GM06990 (cell line): ENCODE measurements at regions not wholly inside any gene's neighbourhood (a gene's known extent, or its start where the extent isn't known, plus 50 kb on each side); places are given as distances from the start of the nearest gene placed in this dataset.

Source experiments
- DNase-seq: peaks from one replicate; pipeline ENCODE4 v3.0.0-alpha.2; 2011; ENCODE audit not compliant: insufficient read length; ENCODE audit errors: extremely low read depth
- H3K27me3 ChIP-seq: replicated peaks from 2 replicates; pipeline ENCODE4 v1.6.0; 2011; ENCODE audit warnings: low read length; ENCODE audit not compliant: control insufficient read depth, insufficient read depth
- H3K36me3 ChIP-seq: 2 replicates; pipeline ENCODE4 v1.5.1; 2011; ENCODE audit warnings: low read length; ENCODE audit not compliant: control insufficient read depth, insufficient read depth
- H3K4me3 ChIP-seq: replicated peaks from 2 replicates; pipeline ENCODE4 v1.5.1; 2011; ENCODE audit warnings: low read depth, mild to moderate bottlenecking, control low read depth, low read length
- TF ChIP-seq, protein P1 (sequence below): IDR thresholded peaks from 2 replicates; pipeline ENCODE4 v1.5.1; 2011; ENCODE audit warnings: low read length, control low read depth, mild to moderate bottlenecking, inconsistent platforms; ENCODE audit not compliant: insufficient read depth, poor library complexity, severe bottlenecking

DNA sequence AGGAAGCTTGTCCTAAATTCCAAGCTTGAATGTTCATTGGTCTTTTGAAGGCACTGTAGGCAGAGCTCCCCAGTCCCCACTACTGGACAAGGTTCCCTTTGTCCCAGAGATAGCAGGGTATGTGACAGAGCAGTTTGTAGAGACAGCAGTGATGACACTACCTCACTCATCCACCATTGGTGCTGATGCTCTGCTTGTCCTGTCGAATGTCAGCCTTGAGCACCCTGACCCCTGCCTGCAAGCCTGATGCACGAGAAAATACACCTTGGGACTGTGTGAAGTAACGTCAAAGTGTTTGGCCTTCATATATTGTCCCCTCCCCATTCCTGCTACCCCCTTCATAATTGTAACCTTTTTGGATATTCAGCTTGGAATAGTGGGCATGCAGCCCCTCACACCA, 188.9 kb upstream of the EOLA2 start:
- TF ChIP-seq, protein P1, sequence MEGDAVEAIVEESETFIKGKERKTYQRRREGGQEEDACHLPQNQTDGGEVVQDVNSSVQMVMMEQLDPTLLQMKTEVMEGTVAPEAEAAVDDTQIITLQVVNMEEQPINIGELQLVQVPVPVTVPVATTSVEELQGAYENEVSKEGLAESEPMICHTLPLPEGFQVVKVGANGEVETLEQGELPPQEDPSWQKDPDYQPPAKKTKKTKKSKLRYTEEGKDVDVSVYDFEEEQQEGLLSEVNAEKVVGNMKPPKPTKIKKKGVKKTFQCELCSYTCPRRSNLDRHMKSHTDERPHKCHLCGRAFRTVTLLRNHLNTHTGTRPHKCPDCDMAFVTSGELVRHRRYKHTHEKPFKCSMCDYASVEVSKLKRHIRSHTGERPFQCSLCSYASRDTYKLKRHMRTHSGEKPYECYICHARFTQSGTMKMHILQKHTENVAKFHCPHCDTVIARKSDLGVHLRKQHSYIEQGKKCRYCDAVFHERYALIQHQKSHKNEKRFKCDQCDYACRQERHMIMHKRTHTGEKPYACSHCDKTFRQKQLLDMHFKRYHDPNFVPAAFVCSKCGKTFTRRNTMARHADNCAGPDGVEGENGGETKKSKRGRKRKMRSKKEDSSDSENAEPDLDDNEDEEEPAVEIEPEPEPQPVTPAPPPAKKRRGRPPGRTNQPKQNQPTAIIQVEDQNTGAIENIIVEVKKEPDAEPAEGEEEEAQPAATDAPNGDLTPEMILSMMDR: no peak
- no peak for DNase-seq
- Histone ChIP-seq H3K36me3 (no peaks in the 10 kb centered on the region), H3K27me3 (no peaks in the 10 kb centered on the region; the same call in 1 of the 2 replicates), H3K4me3 (no peak overlapping the region)

DNA sequence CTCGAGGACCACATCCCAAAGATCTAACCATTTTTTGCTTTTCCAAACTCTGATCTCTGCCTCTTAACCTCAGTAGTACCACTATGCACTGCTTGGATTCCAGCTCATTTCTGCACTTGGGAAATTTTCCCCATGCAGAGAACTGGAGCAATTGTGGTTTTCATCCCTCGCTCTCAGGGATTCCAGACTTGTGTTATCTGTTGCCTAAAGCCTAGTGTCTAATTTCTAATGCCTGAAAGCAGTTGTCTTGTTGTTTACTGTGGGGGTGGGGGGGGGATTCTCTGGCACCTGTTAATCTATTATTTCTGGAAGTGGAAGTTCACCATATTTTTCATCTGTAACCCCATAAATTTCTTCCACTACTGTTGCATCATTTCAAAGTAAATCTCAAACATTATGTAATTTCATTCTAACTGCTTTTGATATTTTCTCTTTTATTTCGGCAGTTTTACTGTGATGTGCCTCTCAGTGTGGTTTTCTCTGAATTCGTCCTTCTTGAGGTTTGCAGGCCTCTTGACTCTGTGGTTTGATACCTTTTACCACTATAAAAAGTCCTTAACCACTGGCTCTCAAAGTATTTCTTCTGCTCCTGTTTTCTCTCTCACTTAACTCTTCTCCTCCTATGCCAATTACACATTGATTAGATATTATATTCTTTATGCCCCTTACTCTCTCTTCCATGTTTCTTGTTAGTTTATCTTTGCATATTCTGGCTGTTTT, 205.6 kb upstream of the EOLA2 start:
- DNase-seq: no peak
- TF ChIP-seq, protein P1: no peak
- H3K4me3 ChIP-seq: no peak overlapping the region
- no peaks in the 10 kb centered on the region for H3K27me3 ChIP-seq
- no peaks in the 10 kb centered on the region for H3K36me3 ChIP-seq

DNA sequence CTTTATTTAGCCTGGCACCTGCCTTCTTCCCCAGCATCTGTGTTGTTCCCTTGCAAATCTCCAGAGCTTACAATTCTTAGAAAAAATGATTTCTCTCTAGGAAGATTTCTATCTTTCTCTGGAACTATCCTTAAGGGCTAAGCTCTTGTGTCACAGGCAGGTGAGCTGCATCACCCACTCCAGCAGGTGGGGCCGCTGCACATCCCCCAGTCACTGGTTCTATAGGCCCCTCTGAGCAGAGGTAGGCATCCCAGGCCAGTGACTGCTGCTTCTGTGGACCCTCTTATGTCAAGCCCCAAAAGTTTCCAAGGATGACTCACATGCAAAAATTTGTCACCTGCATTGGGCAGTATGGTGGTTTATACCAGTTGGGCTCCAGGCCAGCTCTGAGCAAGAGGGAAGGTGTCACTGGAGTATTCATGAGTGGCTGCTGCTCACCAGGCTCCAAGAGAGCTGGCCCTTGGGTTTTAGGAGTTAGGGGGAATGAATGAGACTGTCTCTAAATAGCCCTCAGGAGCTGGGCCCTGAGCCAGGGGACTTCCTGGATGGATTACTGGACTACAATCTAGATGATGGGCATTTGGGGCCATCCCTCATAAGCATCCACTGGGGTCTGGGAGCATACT, 208.1 kb upstream of the EOLA2 start:
- DNase-seq: no peak
- Histone ChIP-seq H3K27me3 (no peaks in the 10 kb centered on the region), H3K4me3 (no peak overlapping the region), H3K36me3 (no peaks in the 10 kb centered on the region)
- TF ChIP-seq, protein P1: peak; percentile 6

DNA sequence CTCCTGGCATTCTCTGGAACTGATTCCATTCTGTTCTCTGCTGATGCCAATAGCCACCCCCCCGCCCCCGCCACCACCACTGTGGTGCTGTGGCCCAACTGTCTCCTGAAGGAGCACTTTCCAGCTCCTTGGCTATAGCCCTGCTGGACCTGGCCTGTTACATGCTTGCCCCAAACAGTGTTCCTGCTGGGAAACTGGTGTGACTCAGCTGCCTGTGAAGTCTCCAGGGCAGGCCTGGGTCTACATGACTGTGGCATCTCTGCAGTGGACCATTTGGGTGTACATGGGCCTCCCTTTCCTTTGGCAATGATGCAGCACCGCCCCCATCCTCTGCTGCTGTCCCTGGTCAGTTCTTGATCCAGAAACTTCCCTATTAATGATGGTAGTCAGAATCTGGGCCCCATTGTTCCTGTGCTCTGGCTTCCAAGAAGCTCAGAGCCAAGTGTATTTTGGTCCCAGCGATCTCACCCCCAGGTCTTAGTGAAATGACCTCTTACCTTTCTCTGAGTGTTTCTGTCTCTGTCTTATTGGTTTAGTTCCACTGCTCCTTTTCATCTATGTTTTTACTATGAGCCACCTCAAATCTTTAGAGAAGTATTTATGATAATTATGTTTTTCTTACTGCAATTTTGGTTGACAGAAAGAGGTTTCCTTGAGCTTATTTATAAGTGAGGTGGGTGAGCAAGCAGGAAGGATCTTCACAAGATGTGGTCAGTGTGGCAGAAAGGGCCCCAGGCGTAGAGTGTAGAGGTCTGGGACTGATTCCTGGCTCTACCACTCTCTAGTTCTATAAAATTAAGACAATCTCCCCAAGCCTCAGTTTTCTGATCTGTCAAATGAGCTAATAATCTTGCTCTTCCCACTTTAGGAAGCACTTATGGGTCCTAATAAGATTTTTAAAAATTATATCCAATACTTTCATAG, 210.7 kb upstream of the EOLA2 start:
- no peak overlapping the region for H3K4me3 ChIP-seq
- H3K27me3 ChIP-seq: no peaks in the 10 kb centered on the region
- TF ChIP-seq, protein P1: no peak
- no peaks in the 10 kb centered on the region for H3K36me3 ChIP-seq
- DNase-seq: no peak

DNA sequence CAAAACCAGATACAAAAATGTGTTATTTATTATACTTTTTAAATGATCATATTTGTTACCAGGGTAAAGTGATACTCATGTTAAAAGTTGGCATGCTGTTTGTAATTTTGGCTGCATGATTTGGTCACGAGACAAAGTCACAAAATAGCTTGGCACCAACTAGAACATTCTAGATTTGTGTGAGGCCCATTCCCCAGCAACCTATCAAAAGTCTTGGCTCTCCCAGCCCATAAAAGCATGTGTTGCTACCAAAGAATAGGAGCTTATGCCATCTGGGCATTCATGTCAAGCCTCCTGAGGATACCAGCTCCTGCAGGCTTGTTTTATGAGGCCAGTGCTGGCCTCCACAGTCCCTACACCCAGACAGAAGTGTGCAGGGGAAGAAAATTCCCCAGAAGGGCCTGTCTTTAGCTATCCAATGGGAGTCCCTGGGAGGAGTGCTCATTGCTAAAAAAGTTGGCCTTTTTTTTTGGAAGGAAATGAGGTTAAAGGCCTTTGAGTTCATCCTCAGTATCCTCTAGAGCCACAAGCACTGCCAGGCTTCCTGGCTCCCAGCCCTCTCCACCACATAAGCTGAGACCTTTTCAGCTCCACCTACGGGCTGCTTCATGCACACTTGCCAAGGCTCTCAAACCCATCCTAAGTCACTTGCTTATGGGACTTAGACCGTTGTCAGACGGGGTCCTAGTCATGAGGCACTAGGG, 211.9 kb upstream of the EOLA2 start:
- Histone ChIP-seq H3K36me3 (no peaks in the 10 kb centered on the region), H3K4me3 (no peak overlapping the region), H3K27me3 (no peaks in the 10 kb centered on the region)
- TF ChIP-seq, protein P1: no peak
- no peak for DNase-seq
